GM21576 (cell line): ENCODE measurements at regions not wholly inside any gene's neighbourhood (a gene's known extent, or its start where the extent isn't known, plus 50 kb on each side); places are given as distances from the start of the nearest gene placed in this dataset.
"Not testable (repeated sequence)": the region's sequence is repeated elsewhere in the genome, so short reads cannot be mapped to it uniquely, and the experiment has no call there.

Experiments used
- ATAC-seq: cut with Tn5 transposase; IDR thresholded peaks from one replicate; pipeline ENCODE4 v1.9.1; 2021; ENCODE audit warnings: mild to moderate bottlenecking, moderate library complexity; ENCODE audit not compliant: unreplicated experiment

DNA sequence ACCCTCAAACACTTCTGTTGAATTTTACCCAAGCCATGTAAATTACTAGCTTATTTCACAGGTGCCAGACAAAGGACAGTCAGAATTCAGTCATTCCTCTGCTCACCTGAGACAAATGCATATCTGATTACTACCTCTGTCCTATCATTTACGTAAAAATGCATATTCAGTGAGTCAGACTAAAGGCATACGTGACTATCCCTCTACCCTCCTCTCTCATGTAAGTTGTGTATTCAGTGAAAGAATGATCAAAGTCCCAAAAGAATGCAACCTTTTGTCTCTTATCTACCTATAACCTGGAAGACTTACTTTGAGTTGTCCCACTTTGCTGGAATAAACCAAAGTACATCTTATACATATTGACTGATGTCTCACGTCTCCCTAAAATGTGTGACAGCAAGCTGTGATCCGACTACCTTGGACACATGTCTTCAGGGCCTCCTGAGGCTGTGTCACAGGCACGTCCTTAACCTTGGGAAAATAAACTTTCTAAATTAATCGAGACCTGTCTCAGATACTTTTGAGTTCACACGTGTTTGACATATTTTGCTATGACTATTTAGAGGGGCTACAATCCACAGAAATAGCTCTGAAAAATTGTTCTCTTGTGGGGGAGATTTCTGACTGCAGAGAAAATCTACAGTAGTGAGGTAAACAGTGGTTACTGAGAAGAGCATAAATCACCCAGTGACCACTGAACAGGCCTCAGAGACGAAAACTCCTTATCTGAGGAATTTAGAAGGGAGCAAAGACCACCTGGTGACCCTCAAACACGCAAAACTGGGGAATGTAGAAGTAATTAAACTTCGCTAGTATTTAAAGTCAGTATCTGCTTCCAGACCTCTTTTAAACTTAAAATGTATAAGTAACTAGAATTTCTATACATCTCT, 1575.8 kb downstream of the STIM2 start:
- no peak for ATAC-seq

DNA sequence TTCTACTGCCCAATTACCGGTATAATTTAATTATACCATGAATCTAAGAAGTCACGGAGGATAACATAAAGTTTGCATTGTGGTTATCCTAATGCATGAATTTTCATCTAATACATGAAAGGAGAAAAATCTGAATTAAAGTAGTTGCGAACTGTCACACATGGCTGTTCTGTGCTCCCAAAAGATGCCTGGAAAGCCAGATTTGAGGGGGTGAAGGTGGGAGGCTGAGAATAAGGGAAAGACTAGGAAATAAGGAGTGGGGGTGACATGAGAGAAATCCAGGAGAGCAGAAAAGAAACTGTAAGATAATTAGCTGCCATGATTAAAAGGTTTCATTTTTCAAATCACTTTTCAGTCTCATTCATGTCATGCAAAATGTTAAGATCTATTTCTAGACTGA, 1582.7 kb downstream of the STIM2 start:
- no peak for ATAC-seq

DNA sequence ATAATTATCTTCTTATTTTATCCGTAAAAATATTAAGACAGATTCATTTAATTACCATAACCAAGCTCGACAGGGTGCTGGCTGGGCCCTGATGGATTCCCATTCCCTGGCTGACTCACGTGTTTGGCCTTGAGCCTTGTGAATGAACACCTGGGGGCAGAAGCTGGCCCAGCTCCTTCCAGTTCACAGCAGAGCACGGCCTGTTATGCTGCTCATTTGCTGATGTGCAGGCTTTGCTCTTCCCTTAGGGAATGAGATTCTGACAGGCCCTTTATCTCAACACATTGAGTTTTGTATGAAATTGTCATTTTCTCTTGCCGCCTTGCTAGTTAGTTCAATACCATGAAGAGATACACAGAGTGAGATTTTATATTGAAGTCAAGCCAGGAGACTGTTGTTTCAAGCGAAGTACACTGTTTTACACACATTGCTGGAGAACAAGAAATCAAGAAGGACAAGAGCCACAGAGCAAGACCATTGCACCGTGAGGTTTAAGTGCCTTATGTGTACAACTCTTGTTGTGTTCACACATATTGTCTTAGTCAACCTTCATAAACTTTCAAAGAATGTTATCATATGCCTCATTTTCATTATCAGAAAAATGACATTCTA, 1583.3 kb downstream of the STIM2 start:
- ATAC-seq, result no peak

DNA sequence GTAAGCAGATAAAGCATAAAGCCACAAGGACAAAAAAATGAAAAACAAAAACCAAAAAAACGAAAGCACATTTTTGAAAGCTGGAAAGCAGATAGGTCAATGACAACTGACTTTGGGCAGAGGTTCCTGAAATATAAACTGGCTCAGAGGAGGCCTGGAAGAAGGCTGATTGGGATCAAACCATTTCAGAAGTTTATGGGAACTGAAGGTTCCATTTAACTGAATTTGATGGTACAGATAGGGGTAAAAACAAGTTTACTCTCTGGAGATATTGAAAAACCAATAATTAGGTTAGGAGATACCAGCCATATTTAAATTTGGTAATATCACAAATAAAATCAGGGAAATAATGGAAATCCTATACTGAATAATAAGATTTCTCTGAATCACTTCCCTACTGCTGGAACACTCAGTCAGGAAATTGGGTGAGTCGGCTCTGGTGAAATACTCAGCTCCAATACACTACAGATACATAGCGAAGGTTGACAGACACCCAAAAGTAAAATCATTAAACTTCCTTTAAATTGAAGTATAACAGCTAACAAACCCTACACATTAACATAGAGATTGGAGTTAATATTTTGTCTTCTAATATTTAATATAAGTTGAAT, 1584.3 kb downstream of the STIM2 start:
- ATAC-seq, result no peak

DNA sequence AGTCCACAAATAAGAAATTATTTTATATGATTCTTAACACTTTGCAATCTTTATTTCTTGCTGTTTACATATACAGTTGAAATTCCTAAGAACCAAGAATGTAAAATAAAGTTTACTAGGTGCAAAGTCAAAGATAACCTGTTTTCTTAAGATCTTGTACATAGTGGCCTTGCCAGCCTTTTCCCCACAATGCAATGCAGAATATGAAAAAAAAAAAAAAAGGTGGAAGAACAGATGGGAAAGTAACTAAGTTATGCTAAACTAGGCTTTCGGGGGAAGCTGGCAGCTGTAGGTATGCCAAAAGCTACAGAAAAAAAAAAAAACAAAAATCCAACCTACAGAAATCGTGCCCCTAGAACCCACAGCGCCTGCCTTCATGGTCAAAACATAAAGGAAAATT, 1588.4 kb downstream of the STIM2 start:
- no peak for ATAC-seq

DNA sequence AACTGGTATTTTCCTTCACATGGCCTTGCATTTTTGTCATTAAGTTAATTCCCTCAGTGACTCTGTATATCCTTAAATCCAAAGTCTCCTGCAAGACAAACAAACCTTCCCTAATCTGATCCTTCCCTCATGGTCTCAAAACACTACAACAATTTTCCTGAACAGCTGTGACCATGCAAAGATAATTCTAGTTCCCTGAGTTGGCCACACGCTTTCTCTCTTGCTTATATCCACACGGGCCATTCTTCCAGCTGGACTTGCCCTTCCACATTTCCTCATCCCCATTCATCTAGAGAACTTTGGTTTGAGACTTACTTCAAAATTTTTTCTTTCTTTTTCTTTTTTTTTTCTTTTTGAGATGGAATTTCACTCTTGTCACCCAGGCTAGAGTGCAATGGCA, 1590.7 kb downstream of the STIM2 start:
- ATAC-seq, result no peak

DNA sequence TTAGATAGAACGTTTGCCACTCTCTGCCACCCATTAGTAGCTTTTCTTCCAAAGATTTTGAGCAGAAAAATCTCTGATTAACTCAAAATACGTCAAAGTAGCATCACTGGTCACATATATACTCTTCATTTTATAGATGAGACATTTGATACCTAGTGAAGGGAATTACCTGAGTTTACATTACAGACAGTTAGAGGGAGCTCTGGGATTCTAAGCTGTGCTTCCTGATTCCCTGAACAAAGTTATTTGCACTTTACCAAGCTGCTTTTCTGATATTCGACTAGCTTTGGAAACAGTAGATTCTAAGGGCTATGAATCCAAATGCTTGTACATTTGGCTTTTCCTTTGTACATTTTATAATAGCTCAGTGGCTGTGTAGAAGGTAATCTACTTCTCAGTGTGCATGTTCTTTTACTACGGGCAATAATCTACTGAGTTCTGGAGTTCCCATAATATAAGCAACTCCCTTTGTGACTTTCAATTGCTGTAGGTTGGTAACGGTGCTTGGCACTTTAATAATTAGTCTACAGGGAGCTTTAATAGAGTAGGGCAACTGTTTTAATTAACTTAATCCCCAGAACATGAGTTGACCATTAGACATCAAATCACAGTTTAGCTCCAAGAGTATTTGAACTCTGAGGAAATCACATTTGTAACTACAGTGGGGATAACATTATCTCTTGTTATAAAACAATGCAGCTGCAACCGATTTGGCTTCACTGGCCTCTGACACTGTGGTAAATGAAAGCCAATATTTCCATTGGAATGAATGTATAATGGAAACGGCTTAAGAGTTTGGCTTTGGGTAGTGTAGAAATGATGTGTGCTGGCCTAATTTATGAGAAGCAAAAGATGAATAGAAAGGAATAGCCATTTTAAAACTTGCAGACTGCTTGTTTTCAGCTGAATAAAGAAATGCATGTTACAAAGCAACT, 1602.4 kb downstream of the STIM2 start:
- no peak for ATAC-seq

DNA sequence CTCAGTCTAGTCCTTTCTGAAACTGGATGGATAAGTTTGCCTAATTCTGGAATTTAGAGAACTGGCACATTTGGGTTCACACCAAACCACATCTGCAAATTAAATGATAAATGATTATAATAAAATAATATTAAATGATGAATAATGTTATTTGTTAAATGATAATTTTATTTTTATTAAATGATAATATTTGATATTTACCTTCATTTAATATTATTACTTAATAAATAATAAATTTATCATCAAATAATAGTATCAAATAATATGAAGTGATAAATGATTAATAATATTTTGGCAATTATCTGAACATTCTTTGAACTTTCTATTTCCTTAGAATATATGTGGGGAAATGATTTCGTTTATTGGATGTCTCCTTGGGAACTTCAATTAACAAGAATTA, 1604.2 kb downstream of the STIM2 start:
- ATAC-seq, result no peak

DNA sequence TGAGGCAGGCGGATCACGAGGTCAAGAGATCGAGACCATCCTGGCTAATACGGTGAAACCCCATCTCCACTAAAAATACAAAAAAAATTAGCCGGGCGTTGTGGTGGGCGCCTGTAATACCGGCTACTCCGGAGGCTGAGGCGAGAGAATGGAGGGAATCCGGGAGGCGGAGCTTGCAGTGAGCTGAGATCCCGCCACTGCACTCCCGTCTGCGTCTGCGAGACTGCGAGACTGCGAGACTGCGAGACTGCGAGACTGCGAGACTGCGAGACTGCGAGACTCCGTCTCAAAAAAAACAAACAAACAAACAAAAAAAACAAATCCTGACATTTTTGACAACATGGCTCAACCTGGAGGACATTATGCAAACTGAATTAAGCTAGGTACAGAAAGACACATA, 1606.2 kb downstream of the STIM2 start:
- ATAC-seq, result not testable (repeated sequence)

DNA sequence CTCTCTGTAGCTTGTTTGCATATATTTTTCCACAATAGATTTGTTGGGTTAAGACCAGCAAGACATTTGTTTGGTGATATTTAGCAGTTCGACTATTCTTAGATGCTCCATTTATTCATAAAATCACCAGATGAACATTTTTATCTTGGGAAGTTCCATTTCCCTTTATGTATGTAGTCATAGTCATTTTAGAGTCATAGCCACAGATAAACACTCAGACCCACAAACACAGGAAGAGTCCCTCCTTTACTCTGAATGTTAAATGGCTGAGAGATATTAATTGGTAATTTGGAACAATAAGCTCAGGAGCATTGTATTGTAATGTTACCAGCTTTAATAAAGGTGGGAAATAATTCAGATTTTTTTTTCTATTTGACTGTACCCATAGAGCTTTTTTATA, 1608.7 kb downstream of the STIM2 start:
- no peak for ATAC-seq

DNA sequence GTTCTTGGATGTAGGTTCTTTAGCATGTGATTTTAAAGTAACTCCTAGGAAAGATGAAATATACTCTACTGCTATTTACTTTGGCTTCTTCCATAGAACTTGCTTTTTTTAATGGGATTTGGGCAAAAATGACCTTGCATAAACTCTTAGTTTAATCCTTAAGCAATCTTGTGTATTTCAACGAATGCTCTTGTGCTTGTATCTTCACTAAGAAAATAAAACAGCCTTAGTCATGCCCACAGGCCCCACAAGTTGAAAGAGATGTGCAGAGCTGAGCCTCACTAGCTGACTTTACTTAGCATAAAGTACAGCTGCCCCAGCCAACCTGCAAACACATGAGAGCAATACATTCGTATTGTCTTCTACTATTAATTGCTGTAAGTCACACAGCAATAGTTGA, 1609.2 kb downstream of the STIM2 start:
- ATAC-seq, result no peak

DNA sequence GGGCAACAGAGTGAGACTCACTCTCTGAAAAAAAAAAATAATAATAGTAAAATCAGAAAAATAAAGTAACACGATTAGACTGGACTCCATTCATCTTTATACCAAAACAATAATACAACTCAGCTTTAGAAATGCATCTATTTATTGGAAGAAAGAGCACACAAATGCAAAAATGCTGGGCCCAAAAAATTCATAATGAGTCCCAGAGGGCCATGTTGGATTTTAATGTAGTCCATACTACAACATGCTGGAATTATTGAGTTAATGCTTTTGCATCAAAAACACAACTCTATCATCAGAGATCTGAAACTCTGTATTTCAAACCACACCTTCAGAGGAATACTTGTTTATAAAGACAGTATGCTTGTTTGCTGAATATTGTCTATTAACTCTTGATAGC, 1614.7 kb downstream of the STIM2 start:
- no peak for ATAC-seq

DNA sequence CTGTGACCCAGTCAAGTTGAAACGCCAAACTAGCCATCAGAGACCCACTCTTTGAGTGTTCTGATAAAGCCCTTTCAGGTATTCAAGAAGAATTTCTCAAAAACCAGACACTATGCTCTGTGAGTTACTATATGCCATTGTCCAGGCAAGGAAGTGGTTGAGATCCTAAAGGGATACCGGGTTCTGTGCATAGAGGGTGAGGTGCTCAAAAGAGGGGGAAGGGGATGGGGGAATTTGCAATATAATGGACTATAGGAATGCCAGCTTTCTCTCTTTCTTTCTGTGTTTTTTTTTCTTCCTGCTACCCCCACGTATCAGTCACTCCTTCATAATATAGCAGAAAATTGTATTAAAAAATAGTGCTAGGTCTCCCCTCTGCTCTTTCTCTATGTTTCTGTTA, 1619.0 kb downstream of the STIM2 start:
- ATAC-seq, result no peak

DNA sequence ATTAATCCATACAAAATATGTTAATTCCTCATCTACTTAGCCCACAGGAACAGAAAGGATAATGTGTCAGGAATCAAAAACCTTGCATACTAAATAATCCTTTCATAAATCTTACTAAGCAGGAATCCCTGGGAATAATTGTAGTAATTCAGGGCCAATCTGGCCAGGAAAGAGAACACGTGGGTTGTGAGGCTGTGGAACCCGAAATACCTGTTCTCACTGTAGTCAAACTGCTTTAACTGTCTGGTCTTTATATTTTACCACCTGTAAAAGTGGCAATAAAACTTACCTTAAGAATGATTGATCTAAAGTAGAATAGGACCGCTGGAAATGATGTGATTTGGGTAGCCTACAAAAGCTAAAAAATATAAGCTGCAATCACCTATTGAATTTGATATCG, 1620.9 kb downstream of the STIM2 start:
- no peak for ATAC-seq

DNA sequence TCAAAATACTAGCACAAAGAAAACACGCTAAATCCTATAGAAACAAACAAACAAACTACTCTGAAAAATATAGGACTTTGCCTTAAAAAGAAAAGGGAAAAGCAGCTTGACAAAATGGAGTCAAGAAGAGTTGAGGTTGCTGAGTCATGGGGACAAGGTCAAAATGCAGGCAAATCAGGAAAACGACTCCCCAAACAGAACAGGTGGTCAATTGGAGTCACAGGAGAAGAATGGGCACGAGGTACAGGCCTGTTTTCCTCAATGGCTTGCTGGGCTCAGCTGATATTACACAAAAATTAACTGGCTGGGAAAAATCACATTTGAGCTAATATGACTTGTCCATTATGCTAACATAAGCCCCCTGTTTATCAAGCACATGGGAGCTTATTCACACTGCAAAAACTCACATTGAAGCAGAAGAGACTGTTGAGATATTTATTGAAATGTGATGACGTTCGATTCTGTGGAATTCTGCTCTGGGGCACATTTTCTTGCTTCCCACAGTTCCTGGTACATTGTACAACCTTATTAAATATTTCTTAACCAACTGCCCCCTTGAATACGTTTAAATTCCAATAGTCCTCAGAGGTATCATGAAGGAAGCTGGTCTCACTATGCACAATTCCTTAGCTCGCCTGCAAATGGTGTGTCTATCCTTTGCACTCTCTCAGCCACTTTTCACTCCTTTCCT, 1622.1 kb downstream of the STIM2 start:
- ATAC-seq, result no peak

DNA sequence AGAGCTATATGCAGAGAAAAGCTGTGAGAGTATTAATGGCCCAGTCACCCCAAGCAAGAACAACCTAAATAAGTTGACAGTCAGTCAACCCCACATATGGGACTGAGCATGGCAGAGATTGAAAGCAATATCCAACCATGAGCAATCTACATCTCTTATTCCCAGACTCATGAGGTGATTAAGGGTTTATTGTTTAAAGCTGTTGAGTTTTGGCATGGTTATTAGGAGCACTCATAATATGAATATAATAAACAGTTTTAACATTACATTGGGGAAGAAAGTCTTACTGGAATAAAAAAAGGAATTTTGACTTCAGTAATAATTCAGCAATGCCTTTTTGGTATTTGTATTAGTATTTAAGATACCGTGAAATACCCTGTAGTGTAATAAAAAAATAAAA, 1627.4 kb downstream of the STIM2 start:
- ATAC-seq, result no peak

DNA sequence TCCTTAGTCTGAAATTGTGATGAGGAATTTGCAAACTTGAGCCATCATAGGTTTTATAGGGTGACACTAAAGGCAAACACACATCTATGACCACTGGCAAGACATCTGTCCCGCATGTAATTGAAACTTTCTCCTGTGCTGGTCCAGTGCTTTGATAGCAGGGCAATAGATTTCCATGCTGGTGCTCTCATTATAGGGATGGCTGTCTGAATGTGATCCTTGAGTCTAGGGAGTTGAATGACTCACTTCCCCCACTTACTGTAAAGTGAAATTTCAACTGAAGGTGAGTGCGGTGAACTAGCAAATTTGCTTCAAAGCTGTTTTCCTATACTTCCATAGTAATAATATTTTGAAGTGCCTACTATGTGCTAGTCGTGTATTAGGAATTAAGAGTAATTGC, 1630.0 kb downstream of the STIM2 start:
- ATAC-seq, result no peak

DNA sequence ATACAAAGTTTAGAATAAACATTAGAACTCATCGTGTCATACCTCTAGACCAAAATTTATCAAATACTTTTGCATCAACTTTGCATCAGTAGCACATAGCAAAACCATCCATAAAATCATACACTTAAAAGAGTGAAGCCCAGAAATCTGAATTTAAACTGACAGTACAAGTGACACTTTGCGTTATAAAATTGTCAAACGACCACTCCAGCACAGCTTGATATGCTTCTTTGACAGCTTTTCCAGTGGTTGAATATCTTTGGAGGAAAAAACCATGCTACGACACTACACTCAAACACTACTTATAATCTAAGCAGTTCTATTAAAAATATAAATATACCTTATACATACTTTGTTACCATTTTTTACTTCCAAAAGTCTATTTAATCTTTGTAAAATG, 1644.4 kb downstream of the STIM2 start:
- ATAC-seq, result no peak

DNA sequence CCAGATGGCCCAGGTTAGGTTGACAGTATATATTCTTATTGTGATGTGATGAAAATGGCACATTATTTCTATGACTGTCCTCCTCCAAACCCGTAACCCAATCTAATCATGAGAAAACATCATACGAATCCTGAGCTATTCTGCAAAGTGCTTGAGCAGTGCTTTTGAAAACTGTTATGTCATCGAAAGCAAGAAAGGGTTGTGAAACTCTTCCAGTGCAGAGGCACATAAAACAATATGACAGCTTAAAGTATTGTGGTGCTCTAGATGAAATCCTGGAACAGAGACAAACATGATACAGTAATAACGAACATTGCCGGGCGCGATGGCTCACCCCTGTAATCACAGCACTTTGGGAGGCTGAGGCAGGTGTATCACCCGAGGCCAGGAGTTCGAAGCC, 1648.0 kb downstream of the STIM2 start:
- ATAC-seq, result no peak

DNA sequence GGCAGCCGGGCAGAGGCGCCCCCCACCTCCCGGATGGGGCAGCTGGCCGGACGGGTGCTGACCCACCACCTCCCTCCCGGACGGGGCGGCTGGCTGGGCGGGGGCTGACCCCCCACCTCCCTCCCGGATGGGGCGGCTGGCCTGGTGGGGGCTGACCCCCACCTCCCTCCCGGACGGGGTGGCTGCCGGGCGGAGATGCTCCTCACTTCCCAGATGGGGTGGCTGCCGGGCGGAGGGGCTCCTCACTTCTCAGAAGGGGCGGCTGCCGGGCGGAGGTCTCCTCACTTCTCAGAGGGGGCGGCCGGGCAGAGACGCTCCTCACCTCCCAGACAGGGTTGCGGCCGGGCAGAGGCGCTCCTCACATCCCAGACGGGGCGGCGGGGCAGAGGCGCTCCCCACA, 1654.1 kb downstream of the STIM2 start:
- ATAC-seq, result not testable (repeated sequence)
